HEK293 (cell line): ENCODE measurements at regions not wholly inside any gene's neighbourhood (a gene's known extent, or its start where the extent isn't known, plus 50 kb on each side); places are given as distances from the start of the nearest gene placed in this dataset.

Source experiments
- CTCF ChIA-PET: fragments of 350-600 bp; formaldehyde crosslinking; extraction: SDS; loops from one replicate; lab custom pipeline; 2021; ENCODE audit warnings: antibody characterized with exemption; lab: Yijun Ruan, JAX
- POLR2A ChIA-PET: fragments of 300-600 bp; formaldehyde crosslinking; extraction: SDS; loops from one replicate; lab custom pipeline; 2020; ENCODE audit warnings: antibody characterized with exemption, inconsistent platforms; lab: Yijun Ruan, JAX
- H3K27ac ChIP-seq: fragments of 200-500 bp; sonication (Bioruptor generic); 2 replicates; pipeline ENCODE4 v1.5.1; 2014; ENCODE audit warnings: low read depth, low read length, control low read depth, inconsistent platforms; ENCODE audit errors: extremely low read depth
- H3K36me3 ChIP-seq, 2 experiments: fragments of 200-500 bp in 1 of 2; sonication (Bioruptor generic) in 1 of 2; 1 replicate in 1 of 2; 2 replicates in 1 of 2; pipeline ENCODE4 v1.5.1; 2014 to 2017; ENCODE audit warnings: inconsistent platforms in 2 of 2, low read length in 2 of 2; ENCODE audit not compliant: control insufficient read depth in 2 of 2, insufficient read depth in 1 of 2
- H3K4me1 ChIP-seq: fragments of 200-500 bp; sonication (Bioruptor generic); 2 replicates; pipeline ENCODE4 v1.5.1; 2014; ENCODE audit warnings: mild to moderate bottlenecking, low read length, inconsistent platforms; ENCODE audit not compliant: control insufficient read depth, insufficient read depth
- H3K4me3 ChIP-seq: 2 replicates; pipeline ENCODE4 v1.5.1; 2011; ENCODE audit warnings: low read depth, mild to moderate bottlenecking, control low read depth, low read length, moderate library complexity
- H3K9me3 ChIP-seq: fragments of 200-500 bp; sonication (Bioruptor generic); 2 replicates; pipeline ENCODE4 v1.5.1; 2014; ENCODE audit warnings: low read depth, low read length, inconsistent platforms; ENCODE audit not compliant: control insufficient read depth, insufficient read depth
- BCL11B ChIP-seq: fragments of 450-650 bp; formaldehyde crosslinking; IDR thresholded peaks from 2 replicates; pipeline ENCODE4 v1.5.1; 2016; ENCODE audit warnings: low read depth, missing biosample characterization, missing genetic modification characterization
- KLF16 ChIP-seq: fragments of 450-650 bp; formaldehyde crosslinking; IDR thresholded peaks from 2 replicates; pipeline ENCODE4 v1.5.1; 2017; ENCODE audit warnings: missing biosample characterization, missing genetic modification characterization
- OSR2 ChIP-seq: fragments of 450-650 bp; formaldehyde crosslinking; IDR thresholded peaks from 2 replicates; pipeline ENCODE4 v1.5.1; 2016; ENCODE audit warnings: missing biosample characterization, missing genetic modification characterization
- PRDM1 ChIP-seq: fragments of 450-650 bp; formaldehyde crosslinking; IDR thresholded peaks from 2 replicates; pipeline ENCODE4; 2016; ENCODE audit warnings: missing biosample characterization, missing genetic modification characterization
- WT1 ChIP-seq: fragments of 450-650 bp; formaldehyde crosslinking; IDR thresholded peaks from 2 replicates; pipeline ENCODE4 v1.5.1; 2016; ENCODE audit warnings: missing biosample characterization, missing genetic modification characterization
- ZBTB21 ChIP-seq: fragments of 450-650 bp; formaldehyde crosslinking; IDR thresholded peaks from 2 replicates; pipeline ENCODE4 v1.5.1; 2017; ENCODE audit warnings: missing biosample characterization, missing genetic modification characterization
- ZIC2 ChIP-seq: fragments of 450-650 bp; formaldehyde crosslinking; IDR thresholded peaks from 2 replicates; pipeline ENCODE4 v1.5.1; 2016; ENCODE audit warnings: missing biosample characterization, missing genetic modification characterization
- ZNF138 ChIP-seq: fragments of 450-650 bp; formaldehyde crosslinking; IDR thresholded peaks from 2 replicates; pipeline ENCODE4 v1.5.1; 2016; ENCODE audit warnings: missing biosample characterization, missing genetic modification characterization, borderline replicate concordance
- ZNF184 ChIP-seq: fragments of 450-650 bp; IDR thresholded peaks from 2 replicates; pipeline ENCODE4 v1.5.1; 2018; ENCODE audit warnings: missing biosample characterization, mild to moderate bottlenecking, missing genetic modification characterization
- ZNF24 ChIP-seq: fragments of 450-650 bp; formaldehyde crosslinking; IDR thresholded peaks from 2 replicates; pipeline ENCODE4 v1.5.1; 2016; ENCODE audit warnings: missing biosample characterization, missing genetic modification characterization
- ZNF292 ChIP-seq: fragments of 450-650 bp; formaldehyde crosslinking; IDR thresholded peaks from 2 replicates; pipeline ENCODE4 v1.5.1; 2016; ENCODE audit warnings: low read depth, missing biosample characterization, missing genetic modification characterization, borderline replicate concordance
- ZNF423 ChIP-seq: fragments of 450-650 bp; formaldehyde crosslinking; IDR thresholded peaks from 2 replicates; pipeline ENCODE4 v1.5.1; 2016; ENCODE audit warnings: missing biosample characterization, missing genetic modification characterization
- ZNF514 ChIP-seq: fragments of 450-650 bp; formaldehyde crosslinking; IDR thresholded peaks from 2 replicates; pipeline ENCODE4 v1.5.1; 2016; ENCODE audit warnings: missing biosample characterization, missing genetic modification characterization
- ZNF530 ChIP-seq: fragments of 450-650 bp; formaldehyde crosslinking; IDR thresholded peaks from 2 replicates; pipeline ENCODE4 v1.5.1; 2016; ENCODE audit warnings: low read depth, missing biosample characterization, missing genetic modification characterization
- ZNF544 ChIP-seq: fragments of 450-650 bp; formaldehyde crosslinking; IDR thresholded peaks from 2 replicates; pipeline ENCODE4 v1.5.0; 2017; ENCODE audit warnings: missing biosample characterization, missing genetic modification characterization
- ZNF660 ChIP-seq: fragments of 450-650 bp; IDR thresholded peaks from 2 replicates; pipeline ENCODE4 v1.5.1; 2018; ENCODE audit warnings: missing biosample characterization, mild to moderate bottlenecking, missing genetic modification characterization
- ZNF777 ChIP-seq: fragments of 450-650 bp; formaldehyde crosslinking; IDR thresholded peaks from 2 replicates; pipeline ENCODE4 v1.5.1; 2017; ENCODE audit warnings: missing biosample characterization, missing genetic modification characterization, borderline replicate concordance
- ZNF830 ChIP-seq: fragments of 450-650 bp; IDR thresholded peaks from 2 replicates; pipeline ENCODE4 v1.5.0; 2018; ENCODE audit warnings: missing biosample characterization, missing genetic modification characterization, low read depth, mild to moderate bottlenecking, moderate library complexity
- TF ChIP-seq, protein P1 (sequence below): sonication (generic); formaldehyde crosslinking; IDR thresholded peaks from 2 replicates; pipeline ENCODE4 v1.8.1; 2022; ENCODE audit warnings: mild to moderate bottlenecking, moderate library complexity, missing genetic modification reagents
- TF ChIP-seq, protein P2 (sequence below): fragments of 450-650 bp; formaldehyde crosslinking; IDR thresholded peaks from 2 replicates; pipeline ENCODE4 v1.5.1; 2017; ENCODE audit warnings: missing biosample characterization, missing genetic modification characterization
- TF ChIP-seq, protein P3 (sequence below): fragments of 450-650 bp; formaldehyde crosslinking; IDR thresholded peaks from 2 replicates; pipeline ENCODE4 v1.5.1; 2016; ENCODE audit warnings: missing biosample characterization, missing genetic modification characterization, low read depth

DNA sequence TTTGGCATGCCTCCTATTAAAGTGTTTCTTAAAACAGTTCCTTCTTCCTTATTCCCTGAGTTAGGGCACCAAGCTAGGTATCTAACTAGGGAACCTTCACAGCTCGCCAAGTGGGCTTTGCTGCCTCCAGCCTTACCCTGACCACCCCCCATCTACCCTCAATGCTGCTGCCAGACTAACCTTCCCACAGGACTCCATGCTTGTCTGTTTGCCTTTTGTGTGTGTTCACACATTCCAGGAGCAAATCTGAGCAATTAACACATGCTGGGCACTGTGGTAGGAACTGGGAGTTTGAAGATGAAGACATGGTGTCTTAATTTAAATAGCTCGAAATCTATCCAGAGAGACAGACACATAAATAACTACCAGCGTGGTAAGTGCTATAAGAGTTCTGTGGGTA, 185.2 kb downstream of the MZT1 start:
- no peaks in the 10 kb centered on the region for H3K9me3 ChIP-seq
- H3K36me3 ChIP-seq: no peaks in the 10 kb centered on the region
- H3K27ac ChIP-seq: no peak overlapping the region
- no peak overlapping the region for H3K4me3 ChIP-seq
- no peaks in the 10 kb centered on the region for H3K4me1 ChIP-seq
- POLR2A ChIA-PET: no interaction called here
- TF ChIP-seq ZNF544: no peak
- TF ChIP-seq, protein P1, sequence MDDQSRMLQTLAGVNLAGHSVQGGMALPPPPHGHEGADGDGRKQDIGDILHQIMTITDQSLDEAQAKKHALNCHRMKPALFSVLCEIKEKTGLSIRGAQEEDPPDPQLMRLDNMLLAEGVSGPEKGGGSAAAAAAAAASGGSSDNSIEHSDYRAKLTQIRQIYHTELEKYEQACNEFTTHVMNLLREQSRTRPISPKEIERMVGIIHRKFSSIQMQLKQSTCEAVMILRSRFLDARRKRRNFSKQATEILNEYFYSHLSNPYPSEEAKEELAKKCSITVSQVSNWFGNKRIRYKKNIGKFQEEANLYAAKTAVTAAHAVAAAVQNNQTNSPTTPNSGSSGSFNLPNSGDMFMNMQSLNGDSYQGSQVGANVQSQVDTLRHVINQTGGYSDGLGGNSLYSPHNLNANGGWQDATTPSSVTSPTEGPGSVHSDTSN (CRISPR knock-in tag): no peak
- TF ChIP-seq, protein P2, sequence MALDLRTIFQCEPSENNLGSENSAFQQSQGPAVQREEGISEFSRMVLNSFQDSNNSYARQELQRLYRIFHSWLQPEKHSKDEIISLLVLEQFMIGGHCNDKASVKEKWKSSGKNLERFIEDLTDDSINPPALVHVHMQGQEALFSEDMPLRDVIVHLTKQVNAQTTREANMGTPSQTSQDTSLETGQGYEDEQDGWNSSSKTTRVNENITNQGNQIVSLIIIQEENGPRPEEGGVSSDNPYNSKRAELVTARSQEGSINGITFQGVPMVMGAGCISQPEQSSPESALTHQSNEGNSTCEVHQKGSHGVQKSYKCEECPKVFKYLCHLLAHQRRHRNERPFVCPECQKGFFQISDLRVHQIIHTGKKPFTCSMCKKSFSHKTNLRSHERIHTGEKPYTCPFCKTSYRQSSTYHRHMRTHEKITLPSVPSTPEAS (tag by site-specific recombination): no peak
- TF ChIP-seq, protein P3, sequence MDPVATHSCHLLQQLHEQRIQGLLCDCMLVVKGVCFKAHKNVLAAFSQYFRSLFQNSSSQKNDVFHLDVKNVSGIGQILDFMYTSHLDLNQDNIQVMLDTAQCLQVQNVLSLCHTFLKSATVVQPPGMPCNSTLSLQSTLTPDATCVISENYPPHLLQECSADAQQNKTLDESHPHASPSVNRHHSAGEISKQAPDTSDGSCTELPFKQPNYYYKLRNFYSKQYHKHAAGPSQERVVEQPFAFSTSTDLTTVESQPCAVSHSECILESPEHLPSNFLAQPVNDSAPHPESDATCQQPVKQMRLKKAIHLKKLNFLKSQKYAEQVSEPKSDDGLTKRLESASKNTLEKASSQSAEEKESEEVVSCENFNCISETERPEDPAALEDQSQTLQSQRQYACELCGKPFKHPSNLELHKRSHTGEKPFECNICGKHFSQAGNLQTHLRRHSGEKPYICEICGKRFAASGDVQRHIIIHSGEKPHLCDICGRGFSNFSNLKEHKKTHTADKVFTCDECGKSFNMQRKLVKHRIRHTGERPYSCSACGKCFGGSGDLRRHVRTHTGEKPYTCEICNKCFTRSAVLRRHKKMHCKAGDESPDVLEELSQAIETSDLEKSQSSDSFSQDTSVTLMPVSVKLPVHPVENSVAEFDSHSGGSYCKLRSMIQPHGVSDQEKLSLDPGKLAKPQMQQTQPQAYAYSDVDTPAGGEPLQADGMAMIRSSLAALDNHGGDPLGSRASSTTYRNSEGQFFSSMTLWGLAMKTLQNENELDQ (tag by site-specific recombination): no peak
- TF ChIP-seq ZNF777 (tag by site-specific recombination): no peak
- TF ChIP-seq ZNF138 (tag by site-specific recombination): no peak
- TF ChIP-seq KLF16 (tag by site-specific recombination): no peak
- no peak for TF ChIP-seq ZNF184 (tag by site-specific recombination)
- no peak for TF ChIP-seq ZNF514 (tag by site-specific recombination)
- no peak for TF ChIP-seq ZNF423 (tag by site-specific recombination)
- no peak for TF ChIP-seq ZIC2
- TF ChIP-seq ZNF292: no peak
- no peak for TF ChIP-seq ZNF660
- no peak for TF ChIP-seq WT1 (tag by site-specific recombination)
- TF ChIP-seq, all 188 proteins: peak for 0
- CTCF ChIA-PET: no interaction called here

DNA sequence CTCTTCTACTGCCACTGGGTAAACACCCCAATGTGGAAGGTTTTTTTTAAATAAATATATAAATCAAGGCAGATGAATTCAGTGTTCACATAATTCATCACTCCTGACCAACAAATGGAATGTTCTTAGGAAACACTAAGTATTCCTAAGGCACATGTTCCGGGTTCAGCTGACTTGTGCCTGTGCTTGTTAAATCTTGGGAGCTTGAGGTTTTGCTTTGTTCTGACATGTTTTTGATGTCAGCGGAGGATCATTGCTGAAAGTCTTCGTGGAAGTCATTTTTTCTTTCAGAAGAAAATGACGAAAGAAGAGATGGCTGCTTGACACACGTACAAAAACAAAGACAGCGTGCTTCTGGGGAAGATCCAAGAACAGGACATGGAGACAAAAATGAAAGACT, 185.8 kb downstream of the MZT1 start:
- TF ChIP-seq ZNF530 (tag by site-specific recombination) (no peak), ZNF24 (no peak), ZNF830 (no peak)
- POLR2A ChIA-PET: no interaction called here

DNA sequence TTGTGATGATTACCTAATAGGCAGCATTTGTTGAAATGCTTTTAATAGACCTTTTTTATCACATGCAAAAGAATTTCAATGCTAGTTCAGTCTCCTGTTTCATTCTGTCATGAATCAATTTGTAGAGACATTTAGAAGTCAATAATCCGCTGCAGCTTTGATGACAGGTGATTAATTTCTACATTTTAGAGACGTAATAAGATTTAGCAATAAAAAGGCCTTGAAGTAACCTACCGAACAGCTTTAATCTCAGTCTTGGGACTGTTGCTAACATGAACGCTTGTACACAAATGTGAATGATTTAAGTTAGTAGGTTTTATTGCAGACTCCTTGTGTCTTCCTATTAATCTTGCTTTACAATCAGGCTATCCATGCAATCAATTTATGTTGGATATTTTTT, 186.5 kb downstream of the MZT1 start:
- no peak overlapping the region for H3K4me3 ChIP-seq
- TF ChIP-seq OSR2 (no peak), ZBTB21 (no peak), PRDM1 (tag by site-specific recombination) (no peak), BCL11B (tag by site-specific recombination) (no peak)
- no peaks in the 10 kb centered on the region for H3K36me3 ChIP-seq
- POLR2A ChIA-PET: no interaction called here
- no peak overlapping the region for H3K27ac ChIP-seq
- H3K9me3 ChIP-seq: no peaks in the 10 kb centered on the region
- CTCF ChIA-PET: interaction anchor here (0.7 kb wide), 1 partner anchor 82 kb away, joined by 5 read pairs; no protein-coding TSS in a partner anchor
- no peaks in the 10 kb centered on the region for H3K4me1 ChIP-seq

More for the DNA sequence above, 185.8 kb downstream of the MZT1 start:
- Histone ChIP-seq H3K27ac (no peak overlapping the region), H3K9me3 (no peaks in the 10 kb centered on the region), H3K36me3 (no peaks in the 10 kb centered on the region), H3K4me1 (no peaks in the 10 kb centered on the region), H3K4me3 (no peak overlapping the region)
- CTCF ChIA-PET: interaction anchor here (0.7 kb wide), 1 partner anchor 82 kb away, joined by 5 read pairs; no protein-coding TSS in a partner anchor
